ENCODE measurements at regions not wholly inside any gene's neighbourhood (a gene's known extent, or its start where the extent isn't known, plus 50 kb on each side); places are given as distances from the start of the nearest gene placed in this dataset.

GRCh38 chr5:61683926-61684325, 351.9 kb downstream of the ZSWIM6 start:
- no peaks in the 10 kb centered on the region for H3K27me3 ChIP-seq (replicated peaks in 1 of 4; ENCODE audit: control insufficient read depth in 3 of 4, extremely low read depth in 1 of 4, insufficient read depth in 3 of 4, low read length in 3 of 4)
- no peak for FAIRE-seq
- no peaks in the 10 kb centered on the region for H3K23me2 ChIP-seq (ENCODE audit: low read depth, low read length)
- no peak overlapping the region for H2AK5ac ChIP-seq (ENCODE audit: low read depth, low read length)
- H3K79me2 ChIP-seq (ENCODE audit: control insufficient read depth in 1 of 2, insufficient read depth in 2 of 2, low read length in 2 of 2): no peaks in the 10 kb centered on the region
- no peak overlapping the region for H3K9ac ChIP-seq (replicated peaks in 1 of 4; ENCODE audit: extremely low read depth in 1 of 4, low read depth in 3 of 4, low read length in 3 of 4)
- no peak overlapping the region for H3K4ac ChIP-seq (replicated peaks; ENCODE audit: insufficient read length, low read depth, low read length)
- no peaks in the 10 kb centered on the region for H3K4me1 ChIP-seq (replicated peaks in 1 of 4; ENCODE audit: control insufficient read depth in 3 of 4, insufficient read depth in 4 of 4, low read length in 3 of 4)
- no peak overlapping the region for H2BK15ac ChIP-seq (ENCODE audit: low read length)
- H2AFZ ChIP-seq (ENCODE audit: low read length): no peak overlapping the region
- H4K8ac ChIP-seq (ENCODE audit: extremely low read depth, insufficient read depth, low read length): no peak overlapping the region
- no peak overlapping the region for H4K5ac ChIP-seq (ENCODE audit: insufficient read length, low read depth, low read length)
- no peak overlapping the region for H3K56ac ChIP-seq (replicated peaks; ENCODE audit: insufficient read length, low read depth, low read length)
- no peak overlapping the region for H3K4me2 ChIP-seq (ENCODE audit: insufficient read depth in 1 of 2, low read depth in 2 of 2, low read length in 2 of 2)
- no peak for DNase-seq (ENCODE audit: low read depth in 1 of 2, low spot score in 2 of 2)
- ChIA-PET POLR2A (ENCODE audit: partially characterized antibody) (no interaction called here), CTCF (ENCODE audit: partially characterized antibody) (interaction anchor here (1.3 to 1.4 kb wide), 2 partner anchors 8 to 84 kb away, joined by 3 read pairs; no protein-coding TSS in a partner anchor)
- H3K4me3 ChIP-seq (ENCODE audit: extremely low read depth in 1 of 4, insufficient read depth in 2 of 4, low read depth in 3 of 4, low read length in 4 of 4): no peak overlapping the region
- H3K23ac ChIP-seq (ENCODE audit: insufficient read length): no peak overlapping the region
- no peak overlapping the region for H2BK20ac ChIP-seq (ENCODE audit: low read length)
- no peaks in the 10 kb centered on the region for H4K20me1 ChIP-seq (replicated peaks in 1 of 2; ENCODE audit: control insufficient read depth in 1 of 2, insufficient read depth in 2 of 2, low read length in 2 of 2)
- H3K79me1 ChIP-seq (ENCODE audit: low read depth, low read length): no peaks in the 10 kb centered on the region
- H3K27ac ChIP-seq (ENCODE audit: low read depth, low read length): no peak overlapping the region
- H3K9me3 ChIP-seq (ENCODE audit: insufficient read depth in 2 of 2, low read depth in 1 of 2, low read length in 1 of 2): no peaks in the 10 kb centered on the region
- H4K91ac ChIP-seq (replicated peaks; ENCODE audit: insufficient read length, low read length): no peak overlapping the region
- no peaks in the 10 kb centered on the region for H3K36me3 ChIP-seq (ENCODE audit: control insufficient read depth in 2 of 4, insufficient read depth in 4 of 4, low read length in 3 of 4)
- H2BK12ac ChIP-seq (ENCODE audit: low read depth, low read length): no peak overlapping the region
- TF ChIP-seq MAX (IDR thresholded peaks at IDR 0.05): no peak
- TF ChIP-seq FOSL1 (IDR thresholded peaks at IDR 0.05; ENCODE audit: insufficient read depth, low read depth, low read length): no peak
- no peak for TF ChIP-seq POLR2AphosphoS5 (IDR thresholded peaks at IDR 0.05; ENCODE audit: low read depth, low read length)
- TF ChIP-seq EGR1 (IDR thresholded peaks at IDR 0.05; ENCODE audit: borderline replicate concordance, low read depth, low read length): no peak
- no peak for TF ChIP-seq TBP (IDR thresholded peaks at IDR 0.05; ENCODE audit: low read depth, low read length)
- no peak for TF ChIP-seq EP300 (IDR thresholded peaks at IDR 0.05; ENCODE audit: borderline replicate concordance in 1 of 2, low read depth in 2 of 2, low read length in 2 of 2)
- H3K18ac ChIP-seq (ENCODE audit: extremely low read depth, low read length): no peak overlapping the region
- no peak overlapping the region for H2BK120ac ChIP-seq (replicated peaks; ENCODE audit: low read depth, low read length)
- no peak overlapping the region for H3K14ac ChIP-seq (ENCODE audit: insufficient read length)
- no CpG with 5 or more reads among the region's 2 CpGs for WGBS, 2 experiments (ENCODE audit: extremely low coverage in 1 of 2, insufficient coverage in 1 of 2, insufficient read length in 1 of 2, insufficient replicate concordance in 2 of 2, low coverage in 1 of 2, low lambda C conversion rate in 2 of 2, missing lambda C conversion rate in 1 of 2)
- H2BK5ac ChIP-seq (ENCODE audit: low read depth, low read length): no peak overlapping the region
